Testis (tissue), 2 donors: ENCODE measurements at regions not wholly inside any gene's neighbourhood (a gene's known extent, or its start where the extent isn't known, plus 50 kb on each side); places are given as distances from the start of the nearest gene placed in this dataset.
"Not testable (repeated sequence)": the region's sequence is repeated elsewhere in the genome, so short reads cannot be mapped to it uniquely, and the experiment has no call there.

ENCODE experiments used
- DNase-seq: peaks from one replicate; pipeline ENCODE4 v3.0.0-alpha.2; 2019
- H3K27ac ChIP-seq, 2 donors: fragments of 200-600 bp; sonication (generic); one replicate each; pipeline ENCODE4 v1.5.1; 2019
- H3K27me3 ChIP-seq: fragments of 200-600 bp; sonication (generic); one replicate; pipeline ENCODE4 v1.5.1; 2019
- H3K36me3 ChIP-seq: fragments of 200-600 bp; sonication (generic); one replicate; pipeline ENCODE4 v1.5.1; 2017; ENCODE audit warnings: low read depth; ENCODE audit errors: missing control alignments
- H3K4me1 ChIP-seq: fragments of 200-600 bp; sonication (generic); one replicate; pipeline ENCODE4 v1.5.1; 2019
- H3K4me3 ChIP-seq, 2 donors: fragments of 200-600 bp; sonication (generic); one replicate each; pipeline ENCODE4 v1.5.1; 2017 to 2019
- H3K9me3 ChIP-seq: fragments of 200-600 bp; sonication (generic); one replicate; pipeline ENCODE4 v1.5.1; 2017
- CTCF ChIP-seq, 3 experiments: fragments of 450-650 bp in 2 of 3; fragments of 200-600 bp in 1 of 3; sonication (generic) in 1 of 3; IDR thresholded peaks; one replicate each; pipeline ENCODE4 v1.5.1; 2016 to 2019; ENCODE audit warnings: antibody characterized with exemption in 3 of 3, mild to moderate bottlenecking in 2 of 3, moderate library complexity in 1 of 3
- POLR2A ChIP-seq: fragments of 450-650 bp; IDR thresholded peaks from one replicate; pipeline ENCODE4 v1.6.1; 2017; ENCODE audit warnings: antibody characterized with exemption, mild to moderate bottlenecking, moderate library complexity
- WGBS, 2 donors: methylation state at CpG; one replicate each; pipeline ENCODE4 v1.1.5; 2018; 5-methylcytosine and 5-hydroxymethylcytosine counted together
- intact Hi-C: fragments of 100-400 bp; cut with DNase I; formaldehyde crosslinking; loops from one replicate; pipeline ENCODE4 v1.15.1; 2023; ENCODE audit warnings: low total_unique reads

GRCh38 chr4:128630871-128631270 is 178.6 kb upstream of the JADE1 start:
- H3K9me3 ChIP-seq = no peaks in the 10 kb centered on the region
- intact Hi-C loops = no loop called here
- 41 to 57% methylated on average over 5 of the region's 5 CpGs for WGBS, 2 donors
- DNase-seq = no peak
- TF ChIP-seq POLR2A (no peak), CTCF (IDR thresholded peaks at IDR 0.05) (no peak)
- H3K36me3 ChIP-seq = no peaks in the 10 kb centered on the region
- peak overlapping the region in 1 of 2 donors; percentile 24 for H3K27ac ChIP-seq
- no peak overlapping the region for H3K4me3 ChIP-seq
- no peaks in the 10 kb centered on the region for H3K27me3 ChIP-seq
- H3K4me1 ChIP-seq = peaks cover 12% of the 10 kb centered on the region

- TF ChIP-seq CTCF (IDR thresholded peaks at IDR 0.05) (no peak), POLR2A (no peak)
- intact Hi-C loops = no loop called here
- no peaks in the 10 kb centered on the region for H3K27me3 ChIP-seq
- no peaks in the 10 kb centered on the region for H3K36me3 ChIP-seq
- WGBS, 2 donors = 91 to 95% methylated on average over 4 of the region's 4 CpGs
- no peak overlapping the region for H3K27ac ChIP-seq
- H3K9me3 ChIP-seq = no peaks in the 10 kb centered on the region
- no peak overlapping the region for H3K4me3 ChIP-seq
- H3K4me1 ChIP-seq = no peaks in the 10 kb centered on the region
- no peak for DNase-seq
Observed at GRCh38 chr4:128623508-128624215, 185.8 kb upstream of the JADE1 start.

GRCh38 chr4:128620279-128620965 is 189.1 kb upstream of the JADE1 start:
- 60 to 63% methylated on average over 7 of the region's 7 CpGs for WGBS, 2 donors
- H3K36me3 ChIP-seq, H3K4me1 ChIP-seq, intact Hi-C loops, H3K9me3 ChIP-seq, H3K27ac ChIP-seq, H3K27me3 ChIP-seq, H3K4me3 ChIP-seq: not testable (repeated sequence)
- peak; percentile 32 for DNase-seq

- H3K4me1 ChIP-seq = no peaks in the 10 kb centered on the region
- TF ChIP-seq POLR2A = no peak
- no peak for TF ChIP-seq CTCF (IDR thresholded peaks at IDR 0.05)
- intact Hi-C loops = no loop called here
Observed at GRCh38 chr4:128615197-128615596, 194.3 kb upstream of the JADE1 start.

GRCh38 chr4:128608006-128608405 is 201.5 kb upstream of the JADE1 start:
- TF ChIP-seq CTCF (IDR thresholded peaks at IDR 0.05) (no peak), POLR2A (no peak)
- H3K27me3 ChIP-seq = no peaks in the 10 kb centered on the region
- no peaks in the 10 kb centered on the region for H3K4me1 ChIP-seq
- intact Hi-C loops = no loop called here
- H3K27ac ChIP-seq = no peak overlapping the region
- H3K9me3 ChIP-seq = no peaks in the 10 kb centered on the region
- WGBS, 2 donors = 94 to 100% methylated on average over 1 of the region's 1 CpG
- DNase-seq = no peak
- no peak overlapping the region for H3K4me3 ChIP-seq
- H3K36me3 ChIP-seq = no peaks in the 10 kb centered on the region

More at GRCh38 chr4:128615197-128615596, 194.3 kb upstream of the JADE1 start:
- Histone ChIP-seq H3K4me3 (no peak overlapping the region), H3K9me3 (no peaks in the 10 kb centered on the region), H3K36me3 (no peaks in the 10 kb centered on the region), H3K27me3 (no peaks in the 10 kb centered on the region), H3K27ac (no peak overlapping the region)
- no peak for DNase-seq
